GM12864 (cell line): ENCODE measurements at regions not wholly inside any gene's neighbourhood (a gene's known extent, or its start where the extent isn't known, plus 50 kb on each side); places are given as distances from the start of the nearest gene placed in this dataset.

Experiments
- DNase-seq: peaks from one replicate; pipeline ENCODE4 v3.0.0-alpha.2; 2011; ENCODE audit warnings: low read depth
- H3K4me3 ChIP-seq: 2 replicates; pipeline ENCODE4 v1.5.1; 2011; ENCODE audit warnings: mild to moderate bottlenecking, low read depth, low read length, control low read depth
- TF ChIP-seq, protein P1 (sequence below): IDR thresholded peaks from 2 replicates; pipeline ENCODE4 v1.5.1; 2011; ENCODE audit warnings: low read depth, mild to moderate bottlenecking, moderate library complexity, low read length, control low read depth, inconsistent platforms; ENCODE audit errors: missing control alignments

DNA sequence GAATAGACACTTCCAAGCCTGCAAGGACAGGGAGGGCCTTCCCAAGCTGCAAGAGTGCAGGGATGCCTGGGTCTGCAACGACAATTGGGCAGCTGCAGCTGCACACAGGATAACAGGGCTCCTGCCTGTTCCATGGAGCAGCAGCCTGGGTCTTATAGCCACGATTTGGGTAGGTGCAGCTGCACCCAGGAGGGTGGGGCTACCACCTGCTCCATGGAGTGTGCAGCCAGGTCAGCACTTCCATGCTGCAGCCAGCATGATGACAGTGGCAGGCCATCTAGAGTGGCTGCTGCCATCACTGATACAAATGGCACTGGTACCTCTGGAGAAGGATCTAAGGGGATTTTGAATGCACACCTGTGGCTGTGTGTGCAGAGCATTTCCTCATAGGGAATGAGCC is 528.5 kb downstream of the DSC3 start:
- TF ChIP-seq, protein P1, sequence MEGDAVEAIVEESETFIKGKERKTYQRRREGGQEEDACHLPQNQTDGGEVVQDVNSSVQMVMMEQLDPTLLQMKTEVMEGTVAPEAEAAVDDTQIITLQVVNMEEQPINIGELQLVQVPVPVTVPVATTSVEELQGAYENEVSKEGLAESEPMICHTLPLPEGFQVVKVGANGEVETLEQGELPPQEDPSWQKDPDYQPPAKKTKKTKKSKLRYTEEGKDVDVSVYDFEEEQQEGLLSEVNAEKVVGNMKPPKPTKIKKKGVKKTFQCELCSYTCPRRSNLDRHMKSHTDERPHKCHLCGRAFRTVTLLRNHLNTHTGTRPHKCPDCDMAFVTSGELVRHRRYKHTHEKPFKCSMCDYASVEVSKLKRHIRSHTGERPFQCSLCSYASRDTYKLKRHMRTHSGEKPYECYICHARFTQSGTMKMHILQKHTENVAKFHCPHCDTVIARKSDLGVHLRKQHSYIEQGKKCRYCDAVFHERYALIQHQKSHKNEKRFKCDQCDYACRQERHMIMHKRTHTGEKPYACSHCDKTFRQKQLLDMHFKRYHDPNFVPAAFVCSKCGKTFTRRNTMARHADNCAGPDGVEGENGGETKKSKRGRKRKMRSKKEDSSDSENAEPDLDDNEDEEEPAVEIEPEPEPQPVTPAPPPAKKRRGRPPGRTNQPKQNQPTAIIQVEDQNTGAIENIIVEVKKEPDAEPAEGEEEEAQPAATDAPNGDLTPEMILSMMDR, result no peak
- DNase-seq, result no peak
- H3K4me3 ChIP-seq, result no peak overlapping the region

DNA sequence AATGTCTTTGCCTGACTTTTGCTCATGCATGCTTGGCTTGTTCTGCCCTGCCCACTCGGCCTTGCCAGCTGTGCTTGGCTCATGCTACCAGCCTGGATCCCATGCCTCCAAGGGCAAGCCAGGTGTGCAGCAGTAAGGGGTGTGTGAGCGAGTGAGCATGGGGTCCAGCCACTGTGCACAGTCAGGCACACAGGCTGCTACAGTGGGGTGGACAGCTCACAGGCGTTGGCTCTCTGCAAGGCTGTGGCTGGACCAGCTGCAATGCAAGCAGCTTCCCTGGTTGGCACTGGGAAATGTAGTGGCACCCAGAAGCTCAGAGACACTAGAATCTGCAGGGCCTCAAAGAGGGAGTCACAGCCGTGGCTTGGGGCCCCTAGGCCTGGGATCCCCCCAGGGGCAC is 529.7 kb downstream of the DSC3 start:
- H3K4me3 ChIP-seq, result no peak overlapping the region
- TF ChIP-seq, protein P1, result no peak
- no peak for DNase-seq

DNA sequence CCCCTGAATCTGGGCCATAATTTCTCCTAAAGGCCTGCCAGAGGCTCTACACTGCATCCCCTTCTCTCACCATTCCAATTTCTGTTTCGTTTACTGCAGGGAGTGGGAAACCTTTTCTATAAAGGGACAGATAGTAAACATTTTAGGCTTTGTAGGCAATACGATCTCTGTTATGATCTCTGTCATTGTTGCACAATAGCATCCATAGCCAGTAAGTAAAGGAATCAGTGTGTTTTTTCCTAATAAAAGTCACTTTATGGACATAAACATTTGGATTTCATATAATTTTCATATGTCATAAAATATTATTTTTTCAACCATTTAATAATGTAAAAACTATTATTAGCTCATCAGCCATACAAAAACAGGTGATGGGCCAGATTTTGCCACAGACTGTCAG is 531.7 kb downstream of the DSC3 start:
- TF ChIP-seq, protein P1, result no peak
- no peak for DNase-seq

DNA sequence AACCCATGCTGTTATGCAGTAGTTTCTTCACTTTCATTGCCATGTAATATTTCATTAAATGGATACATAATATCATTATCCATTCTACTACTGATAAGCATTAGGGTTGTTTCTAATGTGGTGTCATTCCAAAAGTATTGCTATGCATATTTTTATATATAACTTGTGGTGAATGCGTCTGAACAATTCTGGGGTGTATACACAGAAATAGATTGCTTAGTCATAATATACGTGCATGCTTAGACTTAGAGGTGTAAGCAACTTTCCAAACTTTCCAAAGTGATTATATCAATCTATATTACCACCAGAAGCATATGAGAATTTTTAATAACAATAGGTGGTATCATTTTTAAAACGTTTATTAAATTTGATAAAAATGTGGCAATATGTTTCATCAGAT is 540.9 kb downstream of the DSC3 start:
- TF ChIP-seq, protein P1, result no peak
- no peak overlapping the region for H3K4me3 ChIP-seq
- no peak for DNase-seq

More for the DNA sequence above, 531.7 kb downstream of the DSC3 start:
- H3K4me3 ChIP-seq, result no peak overlapping the region

DNA sequence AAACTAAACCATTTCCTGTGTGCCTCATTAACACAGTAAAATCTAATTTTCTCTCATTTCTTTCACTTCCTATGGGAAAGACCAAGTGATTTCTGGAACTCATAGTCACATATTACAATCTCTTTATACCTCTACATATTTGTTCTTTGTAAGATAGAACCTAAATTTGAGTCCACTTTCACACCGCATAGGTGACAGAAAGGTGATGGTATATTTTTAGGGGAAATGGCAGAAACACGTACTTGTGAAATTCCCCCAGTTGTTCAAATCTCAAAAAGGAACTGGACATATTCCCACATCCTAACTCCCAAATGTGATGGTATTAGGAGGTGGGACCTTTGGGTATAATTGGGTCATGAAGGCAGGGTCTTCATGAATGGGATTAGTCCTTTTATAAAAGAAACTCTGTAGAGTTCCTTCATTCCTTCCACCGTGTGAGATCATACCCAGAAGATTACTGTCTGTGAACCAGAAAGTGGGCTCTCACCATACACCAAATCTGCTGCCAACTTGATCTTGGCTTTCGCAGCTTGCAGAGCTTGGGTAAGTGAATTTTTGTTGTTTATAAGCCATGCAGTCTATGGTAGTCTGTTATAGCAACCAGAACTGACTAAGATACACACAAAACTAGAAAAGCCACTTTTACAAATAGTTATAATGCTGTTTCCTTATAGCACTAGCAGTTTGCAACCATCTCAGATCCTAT is 542.1 kb downstream of the DSC3 start:
- no peak for DNase-seq
- TF ChIP-seq, protein P1, result no peak
- no peak overlapping the region for H3K4me3 ChIP-seq

DNA sequence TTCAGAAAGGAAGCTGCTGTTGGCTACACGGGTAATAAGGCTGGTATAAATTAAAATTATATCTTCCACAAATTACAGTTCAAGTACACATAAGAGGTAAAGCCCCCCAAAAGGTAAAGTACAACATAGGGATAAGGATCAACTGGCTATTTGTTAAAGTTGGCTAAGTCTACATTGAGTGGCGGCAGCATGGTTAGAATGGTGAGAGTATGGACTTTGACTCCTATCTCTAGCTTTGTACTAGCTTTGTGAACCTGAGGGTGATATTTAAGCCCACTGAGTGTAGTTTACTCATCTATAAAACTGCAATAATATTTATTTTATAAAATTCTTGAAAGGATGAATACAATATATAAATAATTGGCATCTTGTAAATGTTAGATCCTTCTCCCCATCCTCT is 542.8 kb downstream of the DSC3 start:
- no peak overlapping the region for H3K4me3 ChIP-seq
- TF ChIP-seq, protein P1, result no peak
- DNase-seq, result no peak

DNA sequence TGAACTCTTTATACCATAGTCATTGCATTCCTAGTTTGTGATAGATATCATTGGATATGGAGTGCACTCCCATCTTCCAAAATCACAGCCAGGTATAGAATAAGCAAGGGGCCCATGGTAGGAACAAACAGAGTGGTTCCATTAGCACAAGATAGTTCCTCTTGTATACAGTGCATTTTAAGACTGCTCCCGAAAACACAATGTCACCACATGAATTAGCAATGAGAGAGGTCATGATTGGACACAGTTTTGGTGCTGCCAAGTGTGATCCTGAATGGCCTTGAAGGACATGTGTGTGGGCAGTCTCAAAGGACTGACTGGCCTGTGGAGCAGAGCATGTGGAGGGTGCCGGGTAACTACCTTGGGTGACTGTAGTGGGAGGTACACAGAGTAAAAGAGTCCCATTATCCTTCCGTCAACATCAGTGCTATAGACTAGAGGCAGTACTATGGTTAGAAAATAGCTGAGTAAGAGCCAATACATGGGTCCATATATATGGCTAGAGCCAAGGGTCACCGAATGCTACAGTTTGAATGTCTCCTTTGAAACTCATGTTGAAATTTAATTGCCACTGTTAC is 549.9 kb downstream of the DSC3 start:
- TF ChIP-seq, protein P1, result no peak
- H3K4me3 ChIP-seq, result no peak overlapping the region
- DNase-seq, result no peak
